GM12878 (cell line): ENCODE measurements at regions not wholly inside any gene's neighbourhood (a gene's known extent, or its start where the extent isn't known, plus 50 kb on each side); places are given as distances from the start of the nearest gene placed in this dataset.

Experiments
- ATAC-seq: fragments of 200-7000 bp; cut with Tn5 transposase; 3 replicates; pipeline ENCODE4 v1.9.1; 2020; ENCODE audit warnings: mild to moderate bottlenecking, moderate library complexity
- BruUV-seq: library from RNA; stranded (reverse); fragments of 400-500 nt; replicated peaks from 2 replicates; lab custom pipeline; 2021; lab: Mats Ljungman, UMichigan
- CTCF ChIA-PET: fragments of 300-600 bp; sonication (Branson Sonifier 250); formaldehyde crosslinking; extraction: SDS; loops from one replicate; lab custom pipeline; 2021; ENCODE audit warnings: inconsistent platforms; lab: Yijun Ruan, JAX
- POLR2A ChIA-PET: fragments of 350-600 bp; formaldehyde crosslinking; extraction: SDS; loops from one replicate; lab custom pipeline; 2021; ENCODE audit warnings: inconsistent platforms; lab: Charles Lee
- RAD21 ChIA-PET: fragments of 300-600 bp; sonication (Branson Sonifier 250); formaldehyde crosslinking; loops from one replicate; lab custom pipeline; 2023; ENCODE audit warnings: antibody characterized with exemption; ENCODE audit not compliant: unreplicated experiment; lab: Charles Lee
- SMC1A ChIA-PET: fragments of 300-600 bp; sonication (Branson Sonifier 250); formaldehyde crosslinking; loops from one replicate; lab custom pipeline; 2023; ENCODE audit not compliant: unreplicated experiment, uncharacterized antibody; lab: Charles Lee
- DNase-seq: peaks from one replicate; pipeline ENCODE4 v3.0.0-alpha.2; 2011; ENCODE audit warnings: low read depth, low spot score
- FAIRE-seq: peaks from 3 replicates; lab custom pipeline; 2011; peaks lifted over from hg19 to GRCh38; lab: Jason Lieb, UNC
- H2AFZ ChIP-seq: 2 replicates; pipeline ENCODE4 v1.6.0; 2011; ENCODE audit warnings: low read depth, low read length, control low read depth; ENCODE audit not compliant: control insufficient read depth
- H3K27ac ChIP-seq: 2 replicates; pipeline ENCODE4 v1.5.1; 2011; ENCODE audit warnings: control low read depth; ENCODE audit not compliant: control insufficient read depth, insufficient read depth
- H3K27me3 ChIP-seq, 2 experiments: replicated peaks in 1 of 2; 2 replicates each; pipeline versions ENCODE4 v1.6.0 to v1.6.1; 2011; ENCODE audit warnings: low read length in 1 of 2; ENCODE audit not compliant: control insufficient read depth in 2 of 2, insufficient read depth in 2 of 2
- H3K36me3 ChIP-seq, 2 experiments: 2 replicates each; pipeline ENCODE4 v1.5.1; 2011; ENCODE audit warnings: low read length in 1 of 2; ENCODE audit not compliant: control insufficient read depth in 2 of 2, insufficient read depth in 2 of 2
- H3K4me1 ChIP-seq: 2 replicates; pipeline ENCODE4 v1.6.1; 2011; ENCODE audit warnings: mild to moderate bottlenecking, low read length, moderate library complexity, mixed read lengths; ENCODE audit not compliant: control insufficient read depth, insufficient read depth
- H3K4me2 ChIP-seq: 2 replicates; pipeline ENCODE4 v1.6.0; 2011; ENCODE audit warnings: control low read depth; ENCODE audit not compliant: control insufficient read depth, insufficient read depth
- H3K4me3 ChIP-seq: fragments of 200-600 bp; sonication (generic); 2 replicates; pipeline ENCODE4 v1.5.1; 2016
- H3K79me2 ChIP-seq: 2 replicates; pipeline ENCODE4 v1.6.0; 2011; ENCODE audit warnings: low read length; ENCODE audit not compliant: control insufficient read depth, insufficient read depth
- H3K9ac ChIP-seq: 2 replicates; pipeline ENCODE4 v1.8.0; 2011; ENCODE audit warnings: low read length, control low read depth, mixed read lengths; ENCODE audit not compliant: control insufficient read depth, insufficient read depth
- H3K9me3 ChIP-seq: replicated peaks from 3 replicates; pipeline ENCODE4 v1.5.1; 2011; ENCODE audit warnings: mild to moderate bottlenecking, low read length; ENCODE audit not compliant: control insufficient read depth, insufficient read depth
- H4K20me1 ChIP-seq: 2 replicates; pipeline ENCODE4 v1.6.0; 2011; ENCODE audit not compliant: control insufficient read depth, insufficient read depth
- KDM1A ChIP-seq: fragments of 200-600 bp; sonication (generic); IDR thresholded peaks from 2 replicates; pipeline ENCODE4 v1.6.1; 2016; ENCODE audit warnings: borderline replicate concordance
- RB1 ChIP-seq: fragments of 450-650 bp; formaldehyde crosslinking; IDR thresholded peaks from 2 replicates; pipeline ENCODE4 v1.6.1; 2017; ENCODE audit warnings: mild to moderate bottlenecking, borderline replicate concordance
- TARDBP ChIP-seq: IDR thresholded peaks from 2 replicates; pipeline ENCODE4 v1.6.1; 2016; ENCODE audit warnings: borderline replicate concordance
- ZBTB4 ChIP-seq: fragments of 450-650 bp; formaldehyde crosslinking; IDR thresholded peaks from 2 replicates; pipeline ENCODE4 v1.4.0; 2022; ENCODE audit warnings: mild to moderate bottlenecking, moderate library complexity
- ZNF207 ChIP-seq: fragments of 450-650 bp; IDR thresholded peaks from 2 replicates; pipeline ENCODE4 v1.6.1; 2014; ENCODE audit warnings: antibody characterized with exemption, mild to moderate bottlenecking, borderline replicate concordance
- WGBS: methylation state at CpG from one replicate; pipeline ENCODE4 v1.1.6; 2016; ENCODE audit warnings: low lambda C conversion rate; ENCODE audit not compliant: insufficient replicate concordance, insufficient coverage; ENCODE audit errors: missing lambda C conversion rate; 5-methylcytosine and 5-hydroxymethylcytosine counted together
- in situ Hi-C: fragments of 300-500 bp; cut with MboI; formaldehyde crosslinking; loops from 9 replicates; pipeline ENCODE4 v1.14.3; 2018; ENCODE audit warnings: mixed read lengths
- intact Hi-C: fragments of 100-400 bp; cut with micrococcal nuclease; formaldehyde crosslinking; loops from one replicate; pipeline ENCODE4 v1.14.2; 2022; ENCODE audit not compliant: unreplicated experiment

GRCh38 chr1:96962216-96962615 lies 240.6 kb downstream of the PTBP2 start:
- no peak overlapping the region for H3K27ac ChIP-seq
- H3K4me1 ChIP-seq = no peaks in the 10 kb centered on the region
- H3K4me2 ChIP-seq = no peak overlapping the region
- no peak overlapping the region for H3K9ac ChIP-seq
- ChIA-PET POLR2A (no interaction called here), RAD21 (no interaction called here)
- H3K27me3 ChIP-seq = no peaks in the 10 kb centered on the region
- intact Hi-C loops = loop anchor here (10.0 kb wide), 2 partner anchors 283 to 727 kb away; no protein-coding TSS in a partner anchor
- no TSS peak for BruUV-seq
- H3K79me2 ChIP-seq = no peaks in the 10 kb centered on the region
- no peak for DNase-seq
- no peaks in the 10 kb centered on the region for H4K20me1 ChIP-seq
- H2AFZ ChIP-seq = no peak overlapping the region
- TF ChIP-seq RB1 = no peak
- no peak for TF ChIP-seq TARDBP
- TF ChIP-seq ZBTB4 = no peak
- no peak for TF ChIP-seq ZNF207
- no peak for TF ChIP-seq KDM1A
- TF ChIP-seq, all 136 proteins: peak for 0
- no peak overlapping the region for H3K4me3 ChIP-seq
- ATAC-seq (no peak), FAIRE-seq (no peak)
- SMC1A ChIA-PET = interaction anchor here (1.2 kb wide), 1 partner anchor 10 kb away, joined by 3 read pairs; no protein-coding TSS in a partner anchor
- in situ Hi-C loops = loop anchor here (25.0 kb wide), 1 partner anchor 850 kb away; no protein-coding TSS in a partner anchor
- CTCF ChIA-PET = interaction anchor here (0.6 to 1.6 kb wide), 5 partner anchors 9 to 1090 kb away, joined by 3 to 8 read pairs (median 3); no protein-coding TSS in a partner anchor
- H3K36me3 ChIP-seq = no peaks in the 10 kb centered on the region
- 46% methylated on average over 2 of the region's 2 CpGs for WGBS
- no peaks in the 10 kb centered on the region for H3K9me3 ChIP-seq
